IMR-90 (cell line): ENCODE measurements at regions not wholly inside any gene's neighbourhood (a gene's known extent, or its start where the extent isn't known, plus 50 kb on each side); places are given as distances from the start of the nearest gene placed in this dataset.

Source experiments
- BHLHE40 ChIP-seq: fragments of 150-350 bp; IDR thresholded peaks from 2 replicates; pipeline ENCODE4 v1.6.1; 2016; ENCODE audit warnings: mild to moderate bottlenecking, low read depth, low read length
- CHD1 ChIP-seq: IDR thresholded peaks from 2 replicates; pipeline ENCODE4 v1.6.1; 2012; ENCODE audit warnings: low read depth, low read length, improper control_type of control experiment
- MAZ ChIP-seq: IDR thresholded peaks from 2 replicates; pipeline ENCODE4 v1.6.1; 2012; ENCODE audit warnings: low read depth, mild to moderate bottlenecking, low read length, improper control_type of control experiment, moderate library complexity, borderline replicate concordance
- NFE2L2 ChIP-seq: fragments of 150-350 bp; IDR thresholded peaks from 2 replicates; pipeline ENCODE4 v1.6.1; 2016; ENCODE audit warnings: low read depth, mild to moderate bottlenecking, low read length
- POLR2A ChIP-seq: IDR thresholded peaks from 2 replicates; pipeline ENCODE4 v1.6.1; 2012; ENCODE audit warnings: mild to moderate bottlenecking, low read depth, low read length
- RAD21 ChIP-seq: IDR thresholded peaks from 2 replicates; pipeline ENCODE4 v1.6.1; 2012; ENCODE audit warnings: low read length, improper control_type of control experiment
- RCOR1 ChIP-seq: IDR thresholded peaks from 2 replicates; pipeline ENCODE4 v1.6.1; 2012; ENCODE audit warnings: mild to moderate bottlenecking, low read length, improper control_type of control experiment; ENCODE audit not compliant: insufficient replicate concordance
- RFX5 ChIP-seq: IDR thresholded peaks from 2 replicates; pipeline ENCODE4 v1.8.0; 2012; ENCODE audit warnings: low read depth, mild to moderate bottlenecking, low read length, moderate library complexity
- SMC3 ChIP-seq: fragments of 150-350 bp; IDR thresholded peaks from 2 replicates; pipeline ENCODE4 v1.6.1; 2016; ENCODE audit warnings: low read depth, mild to moderate bottlenecking, antibody characterized with exemption, low read length, moderate library complexity
- USF2 ChIP-seq: fragments of 150-350 bp; IDR thresholded peaks from 2 replicates; pipeline ENCODE4 v1.6.1; 2017; ENCODE audit warnings: mild to moderate bottlenecking, antibody characterized with exemption, low read length, low read depth
- TF ChIP-seq, protein P1 (sequence below): conservative IDR thresholded peaks from 2 replicates; pipeline ENCODE4 v1.5.1; 2012; ENCODE audit warnings: mild to moderate bottlenecking, low read depth, low read length, improper control_type of control experiment

GRCh38 chr4:113828702-113829101, 67.2 kb upstream of the CAMK2D start:
- TF ChIP-seq, protein P1, sequence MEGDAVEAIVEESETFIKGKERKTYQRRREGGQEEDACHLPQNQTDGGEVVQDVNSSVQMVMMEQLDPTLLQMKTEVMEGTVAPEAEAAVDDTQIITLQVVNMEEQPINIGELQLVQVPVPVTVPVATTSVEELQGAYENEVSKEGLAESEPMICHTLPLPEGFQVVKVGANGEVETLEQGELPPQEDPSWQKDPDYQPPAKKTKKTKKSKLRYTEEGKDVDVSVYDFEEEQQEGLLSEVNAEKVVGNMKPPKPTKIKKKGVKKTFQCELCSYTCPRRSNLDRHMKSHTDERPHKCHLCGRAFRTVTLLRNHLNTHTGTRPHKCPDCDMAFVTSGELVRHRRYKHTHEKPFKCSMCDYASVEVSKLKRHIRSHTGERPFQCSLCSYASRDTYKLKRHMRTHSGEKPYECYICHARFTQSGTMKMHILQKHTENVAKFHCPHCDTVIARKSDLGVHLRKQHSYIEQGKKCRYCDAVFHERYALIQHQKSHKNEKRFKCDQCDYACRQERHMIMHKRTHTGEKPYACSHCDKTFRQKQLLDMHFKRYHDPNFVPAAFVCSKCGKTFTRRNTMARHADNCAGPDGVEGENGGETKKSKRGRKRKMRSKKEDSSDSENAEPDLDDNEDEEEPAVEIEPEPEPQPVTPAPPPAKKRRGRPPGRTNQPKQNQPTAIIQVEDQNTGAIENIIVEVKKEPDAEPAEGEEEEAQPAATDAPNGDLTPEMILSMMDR: no peak
- no peak for TF ChIP-seq CHD1
- TF ChIP-seq POLR2A: no peak
- no peak for TF ChIP-seq RFX5
- TF ChIP-seq MAZ: no peak
- no peak for TF ChIP-seq BHLHE40
- TF ChIP-seq RCOR1: no peak
- no peak for TF ChIP-seq USF2
- TF ChIP-seq NFE2L2: no peak
- TF ChIP-seq RAD21: no peak
- TF ChIP-seq SMC3: no peak
